Endothelial cell of umbilical vein (primary cell): ENCODE measurements at regions not wholly inside any gene's neighbourhood (a gene's known extent, or its start where the extent isn't known, plus 50 kb on each side); places are given as distances from the start of the nearest gene placed in this dataset.

ENCODE experiments used
- BruUV-seq: library from RNA; stranded (reverse); fragments of 400-500 nt; replicated peaks from 2 replicates; lab custom pipeline; 2021; lab: Mats Ljungman, UMichigan
- CTCF ChIA-PET: fragments of 300-600, 350-600 bp; sonication (Branson Sonifier 250); formaldehyde crosslinking; loops from one replicate; lab custom pipeline; 2021; ENCODE audit warnings: antibody characterized with exemption, inconsistent platforms; lab: Charles Lee
- POLR2A ChIA-PET: fragments of 300-600, 350-600 bp; sonication (Branson Sonifier 250); formaldehyde crosslinking; loops from one replicate; lab custom pipeline; 2021; ENCODE audit warnings: antibody characterized with exemption, inconsistent platforms; lab: Charles Lee
- DNase-seq: peaks from one replicate; pipeline ENCODE4 v3.0.0-alpha.2; 2011; ENCODE audit warnings: low read depth, low spot score
- FAIRE-seq: peaks from 2 replicates; lab custom pipeline; 2011; peaks lifted over from hg19 to GRCh38; lab: Jason Lieb, UNC
- H2AFZ ChIP-seq: 2 replicates; pipeline ENCODE4 v1.6.0; 2012; ENCODE audit warnings: low read depth, low read length, control low read depth, inconsistent platforms
- H3K27ac ChIP-seq: 2 replicates; pipeline ENCODE4 v1.5.1; 2011; ENCODE audit warnings: low read depth, mild to moderate bottlenecking, control low read depth, low read length, moderate library complexity; ENCODE audit not compliant: insufficient read depth
- H3K27me3 ChIP-seq, 2 experiments: 2 replicates each; pipeline versions ENCODE4 v1.6.0 to v1.6.1; 2011; ENCODE audit warnings: low read length in 2 of 2, mixed read lengths in 1 of 2; ENCODE audit not compliant: control insufficient read depth in 2 of 2, insufficient read depth in 2 of 2
- H3K36me3 ChIP-seq, 2 experiments: 2 replicates in 1 of 2; 3 replicates in 1 of 2; pipeline ENCODE4 v1.5.1; 2011; ENCODE audit warnings: low read length in 2 of 2, mild to moderate bottlenecking in 1 of 2, moderate library complexity in 1 of 2; ENCODE audit not compliant: control insufficient read depth in 2 of 2, insufficient read depth in 2 of 2; ENCODE audit errors: extremely low read depth in 1 of 2
- H3K4me1 ChIP-seq: 3 replicates; pipeline ENCODE4 v1.5.1; 2011; ENCODE audit warnings: mild to moderate bottlenecking, low read length; ENCODE audit not compliant: control insufficient read depth, insufficient read depth; ENCODE audit errors: extremely low read depth
- H3K4me2 ChIP-seq: 2 replicates; pipeline ENCODE4 v1.6.1; 2011; ENCODE audit warnings: low read length, control low read depth, mixed read lengths; ENCODE audit not compliant: insufficient read depth
- H3K4me3 ChIP-seq, 3 experiments: fragments of 200-600 bp in 1 of 3; sonication (generic), shearing (Covaris generic) in 1 of 3; replicated peaks in 1 of 3; 2 replicates each; pipeline ENCODE4 v1.5.1; 2011 to 2016; ENCODE audit warnings: control low read depth in 3 of 3, low read length in 3 of 3, mild to moderate bottlenecking in 2 of 3, inconsistent platforms in 1 of 3, low read depth in 1 of 3, moderate library complexity in 1 of 3; ENCODE audit not compliant: insufficient read depth in 1 of 3
- H3K79me2 ChIP-seq: 2 replicates; pipeline ENCODE4 v1.6.0; 2012; ENCODE audit warnings: low read length, inconsistent platforms; ENCODE audit not compliant: control insufficient read depth, insufficient read depth
- H3K9ac ChIP-seq: replicated peaks from 2 replicates; pipeline ENCODE3; 2011; ENCODE audit warnings: low read length, control low read depth; ENCODE audit not compliant: insufficient read depth; ENCODE audit errors: extremely low read depth
- H3K9me1 ChIP-seq: replicated peaks from 3 replicates; pipeline ENCODE4 v1.6.0; 2011; ENCODE audit warnings: mild to moderate bottlenecking, low read length; ENCODE audit not compliant: control insufficient read depth, insufficient read depth; ENCODE audit errors: extremely low read depth
- H3K9me3 ChIP-seq: replicated peaks from 2 replicates; pipeline ENCODE4 v1.5.1; 2012; ENCODE audit warnings: low read length, inconsistent platforms; ENCODE audit not compliant: control insufficient read depth, insufficient read depth
- H4K20me1 ChIP-seq: replicated peaks from 2 replicates; pipeline ENCODE3; 2011; ENCODE audit warnings: mild to moderate bottlenecking, low read length; ENCODE audit not compliant: control insufficient read depth, insufficient read depth; ENCODE audit errors: extremely low read depth
- CTCF ChIP-seq, 2 donors: IDR thresholded peaks; 1 replicate in 1 of 2; 2 replicates in 1 of 2; pipeline ENCODE4 v1.5.1; 2011; ENCODE audit warnings: low read length in 2 of 2, mild to moderate bottlenecking in 2 of 2, moderate library complexity in 2 of 2, control low read depth in 1 of 2, inconsistent platforms in 1 of 2, low read depth in 1 of 2; ENCODE audit not compliant: insufficient read depth in 1 of 2; ENCODE audit errors: extremely low read depth in 1 of 2
- EZH2 ChIP-seq: IDR thresholded peaks from 2 replicates; pipeline ENCODE4 v1.6.1; 2012; ENCODE audit warnings: borderline replicate concordance, low read depth, mild to moderate bottlenecking, moderate library complexity, low read length, inconsistent platforms; ENCODE audit not compliant: severe bottlenecking
- FOS ChIP-seq: IDR thresholded peaks from 2 replicates; pipeline ENCODE4 v1.6.1; 2011; ENCODE audit warnings: mild to moderate bottlenecking, low read length, moderate library complexity, borderline replicate concordance; ENCODE audit not compliant: insufficient read depth
- GATA2 ChIP-seq: IDR thresholded peaks from 2 replicates; pipeline ENCODE4 v1.7.0; 2011; ENCODE audit warnings: low read depth, mild to moderate bottlenecking, moderate library complexity, mixed read lengths, low read length; ENCODE audit not compliant: insufficient read length, insufficient read depth
- JUN ChIP-seq: IDR thresholded peaks from 2 replicates; pipeline ENCODE4 v1.6.1; 2011; ENCODE audit warnings: borderline replicate concordance, low read depth; ENCODE audit not compliant: insufficient read length, insufficient read depth
- MAX ChIP-seq: IDR thresholded peaks from 2 replicates; pipeline ENCODE4 v1.6.1; 2011; ENCODE audit not compliant: insufficient read depth, insufficient read length
- MYC ChIP-seq: IDR thresholded peaks from one replicate; pipeline ENCODE4 v1.6.1; 2011; ENCODE audit warnings: mild to moderate bottlenecking, low read depth, low read length
- POLR2A ChIP-seq: IDR thresholded peaks from 2 replicates; pipeline ENCODE4 v1.6.1; 2012; ENCODE audit warnings: low read depth, mild to moderate bottlenecking, control low read depth, low read length
- POLR2AphosphoS5 ChIP-seq: IDR thresholded peaks from 2 replicates; pipeline ENCODE4 v1.6.1; 2012; ENCODE audit warnings: low read depth, mild to moderate bottlenecking, control low read depth, low read length, moderate library complexity; ENCODE audit not compliant: insufficient read depth
- dilution Hi-C: fragments of 300-500 bp; cut with MboI; formaldehyde crosslinking; loops from one replicate; pipeline ENCODE4 v1.15.0; 2019; ENCODE audit warnings: low sequenced_read_pairs; ENCODE audit not compliant: extremely low pct_ligation_motif_present
- intact Hi-C: fragments of 100-400 bp; cut with micrococcal nuclease; formaldehyde crosslinking; loops from one replicate; pipeline ENCODE4 v1.10.0; 2022

GRCh38 chr5:112525217-112525616, 106.1 kb upstream of the EPB41L4A start:
- no peak overlapping the region for H3K27ac ChIP-seq
- no peak overlapping the region for H3K9ac ChIP-seq
- DNase-seq: no peak
- intact Hi-C loops: no loop called here
- no peak overlapping the region for H2AFZ ChIP-seq
- H3K4me1 ChIP-seq: no peaks in the 10 kb centered on the region
- no peak for FAIRE-seq
- BruUV-seq: no TSS peak
- ChIA-PET POLR2A (no interaction called here), CTCF (no interaction called here)
- TF ChIP-seq EZH2: no peak
- no peak for TF ChIP-seq MAX
- no peak for TF ChIP-seq POLR2A
- TF ChIP-seq JUN: no peak
- TF ChIP-seq FOS: no peak
- TF ChIP-seq CTCF (IDR thresholded peaks at IDR 0.05; ENCODE audit: extremely low read depth in 1 of 2, insufficient read depth in 1 of 2, low read depth in 1 of 2, low read length in 2 of 2): no peak
- no peak for TF ChIP-seq GATA2
- no peak for TF ChIP-seq POLR2AphosphoS5
- no peak for TF ChIP-seq MYC
- H3K9me3 ChIP-seq: no peaks in the 10 kb centered on the region
- H3K79me2 ChIP-seq: no peaks in the 10 kb centered on the region
- H3K27me3 ChIP-seq: peaks cover 0 to 5% of the 10 kb centered on the region in 2 experiments
- dilution Hi-C loops: no loop called here
- H4K20me1 ChIP-seq: no peaks in the 10 kb centered on the region
- no peaks in the 10 kb centered on the region for H3K36me3 ChIP-seq
- H3K4me3 ChIP-seq: no peak overlapping the region
- no peak overlapping the region for H3K4me2 ChIP-seq
- no peaks in the 10 kb centered on the region for H3K9me1 ChIP-seq
